Keratinocyte (primary cell): ENCODE measurements at regions not wholly inside any gene's neighbourhood (a gene's known extent, or its start where the extent isn't known, plus 50 kb on each side); places are given as distances from the start of the nearest gene placed in this dataset.

ENCODE experiments used
- EZH2 ChIP-seq: IDR thresholded peaks from one replicate; pipeline ENCODE4 v1.6.1; 2012; ENCODE audit warnings: inconsistent platforms, mild to moderate bottlenecking, low read length, moderate library complexity
- TF ChIP-seq, protein P1 (sequence below), 3 experiments: IDR thresholded peaks in 1 of 3; conservative IDR thresholded peaks in 1 of 3; optimal IDR thresholded peaks in 1 of 3; 2 replicates in 2 of 3; 3 replicates in 1 of 3; pipeline versions ENCODE3 to v1.5.1; 2011; ENCODE audit warnings: low read length in 3 of 3, mild to moderate bottlenecking in 3 of 3, moderate library complexity in 2 of 3, control low read depth in 1 of 3, inconsistent platforms in 1 of 3; ENCODE audit not compliant: insufficient read depth in 2 of 3; ENCODE audit errors: extremely low read depth in 1 of 3

DNA sequence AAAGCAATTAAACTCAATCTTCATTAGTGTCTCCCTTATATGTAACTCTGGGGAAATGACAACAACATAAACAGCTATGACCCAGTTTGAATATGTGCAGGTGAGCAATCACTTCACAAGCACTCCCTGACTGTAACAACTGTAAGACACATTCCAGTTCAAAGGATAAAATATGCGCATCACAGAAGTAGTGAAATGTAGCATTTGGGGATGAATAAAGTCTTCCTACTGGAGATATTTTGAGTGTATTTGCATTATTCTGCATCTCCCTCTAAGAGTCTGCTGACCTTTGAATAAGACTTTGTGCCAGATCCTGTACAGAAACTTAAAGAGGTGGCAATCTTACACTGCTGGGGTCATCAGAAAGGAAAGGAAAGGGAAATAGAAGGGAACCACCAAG, 179.5 kb upstream of the TBX18 start:
- TF ChIP-seq, protein P1, sequence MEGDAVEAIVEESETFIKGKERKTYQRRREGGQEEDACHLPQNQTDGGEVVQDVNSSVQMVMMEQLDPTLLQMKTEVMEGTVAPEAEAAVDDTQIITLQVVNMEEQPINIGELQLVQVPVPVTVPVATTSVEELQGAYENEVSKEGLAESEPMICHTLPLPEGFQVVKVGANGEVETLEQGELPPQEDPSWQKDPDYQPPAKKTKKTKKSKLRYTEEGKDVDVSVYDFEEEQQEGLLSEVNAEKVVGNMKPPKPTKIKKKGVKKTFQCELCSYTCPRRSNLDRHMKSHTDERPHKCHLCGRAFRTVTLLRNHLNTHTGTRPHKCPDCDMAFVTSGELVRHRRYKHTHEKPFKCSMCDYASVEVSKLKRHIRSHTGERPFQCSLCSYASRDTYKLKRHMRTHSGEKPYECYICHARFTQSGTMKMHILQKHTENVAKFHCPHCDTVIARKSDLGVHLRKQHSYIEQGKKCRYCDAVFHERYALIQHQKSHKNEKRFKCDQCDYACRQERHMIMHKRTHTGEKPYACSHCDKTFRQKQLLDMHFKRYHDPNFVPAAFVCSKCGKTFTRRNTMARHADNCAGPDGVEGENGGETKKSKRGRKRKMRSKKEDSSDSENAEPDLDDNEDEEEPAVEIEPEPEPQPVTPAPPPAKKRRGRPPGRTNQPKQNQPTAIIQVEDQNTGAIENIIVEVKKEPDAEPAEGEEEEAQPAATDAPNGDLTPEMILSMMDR (optimal IDR thresholded peaks at IDR 0.05 in 1 of 3, IDR thresholded peaks at IDR 0.05 in 1 of 3, conservative IDR thresholded peaks at IDR 0.05 in 1 of 3; ENCODE audit: extremely low read depth in 1 of 3, insufficient read depth in 2 of 3, low read length in 3 of 3), result no peak
- no peak for TF ChIP-seq EZH2
